ENCODE measurements at regions not wholly inside any gene's neighbourhood (a gene's known extent, or its start where the extent isn't known, plus 50 kb on each side); places are given as distances from the start of the nearest gene placed in this dataset.

DNA sequence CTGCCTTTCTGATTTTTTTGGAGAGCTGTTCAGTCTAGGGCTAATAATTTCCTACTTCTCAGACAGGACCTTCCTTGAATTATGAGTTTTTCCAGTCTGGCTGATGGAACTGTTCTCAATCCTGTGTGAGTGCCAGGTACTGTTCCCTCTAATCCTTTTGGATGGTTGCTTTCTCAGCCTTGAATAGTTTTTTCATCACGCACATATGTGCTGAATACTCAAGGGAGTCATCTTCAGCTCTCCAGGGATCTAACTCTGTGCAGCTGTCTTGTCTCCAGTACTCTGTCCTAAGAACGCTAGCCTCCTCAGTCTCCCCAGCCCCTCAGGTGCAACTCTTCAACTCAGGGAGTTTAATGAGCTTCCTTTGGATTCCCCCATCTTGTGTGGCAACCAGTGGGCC, 93.2 kb downstream of the GASK1B start:
- WGBS, 2 donors (ENCODE audit: extremely low coverage in 2 of 2, insufficient read length in 2 of 2, insufficient replicate concordance in 1 of 2), result no CpG with 5 or more reads among the region's 2 CpGs
- Histone ChIP-seq H2BK15ac (ENCODE audit: low read length) (no peak overlapping the region), H3K14ac (ENCODE audit: low read length) (no peak overlapping the region), H2BK12ac (ENCODE audit: low read length) (no peak overlapping the region), H3K4ac (ENCODE audit: low read length) (no peak overlapping the region), H3K27ac (replicated peaks; ENCODE audit: low read length) (no peak overlapping the region), H2AFZ (ENCODE audit: low read length) (no peak overlapping the region), H3K18ac (ENCODE audit: low read length) (no peak overlapping the region), H2AK5ac (ENCODE audit: low read depth, low read length) (no peak overlapping the region), H4K8ac (ENCODE audit: low read depth, low read length) (no peak overlapping the region), H2BK5ac (ENCODE audit: low read length) (no peak overlapping the region), H4K91ac (ENCODE audit: low read depth, low read length, poor library complexity) (no peak overlapping the region), H2BK120ac (ENCODE audit: low read depth, low read length) (no peak overlapping the region), H3K9me3 (replicated peaks in 1 of 2; ENCODE audit: control insufficient read depth in 2 of 2, insufficient read depth in 1 of 2, low read depth in 1 of 2, low read length in 2 of 2) (no peaks in the 10 kb centered on the region), H3K23ac (ENCODE audit: low read depth, low read length, poor library complexity) (no peak overlapping the region), H3K4me2 (ENCODE audit: insufficient read depth, low read length, poor library complexity, severe bottlenecking) (no peak overlapping the region), H3K9ac (ENCODE audit: low read depth, low read length, poor library complexity) (no peak overlapping the region), H3K4me3 (ENCODE audit: low read length in 2 of 2) (no peak overlapping the region), H3K36me3 (replicated peaks in 1 of 2; ENCODE audit: control insufficient read depth in 2 of 2, insufficient read depth in 2 of 2, low read length in 2 of 2) (no peaks in the 10 kb centered on the region), H3K79me1 (ENCODE audit: low read depth, low read length) (no peaks in the 10 kb centered on the region), H3K4me1 (ENCODE audit: control insufficient read depth in 2 of 2, insufficient read depth in 1 of 2, low read depth in 1 of 2, low read length in 2 of 2) (no peaks in the 10 kb centered on the region), H3K27me3 (ENCODE audit: control insufficient read depth in 3 of 3, insufficient read depth in 3 of 3, low read depth in 1 of 3, low read length in 3 of 3) (no peaks in the 10 kb centered on the region)
- no peak for DNase-seq (ENCODE audit: low spot score)

DNA sequence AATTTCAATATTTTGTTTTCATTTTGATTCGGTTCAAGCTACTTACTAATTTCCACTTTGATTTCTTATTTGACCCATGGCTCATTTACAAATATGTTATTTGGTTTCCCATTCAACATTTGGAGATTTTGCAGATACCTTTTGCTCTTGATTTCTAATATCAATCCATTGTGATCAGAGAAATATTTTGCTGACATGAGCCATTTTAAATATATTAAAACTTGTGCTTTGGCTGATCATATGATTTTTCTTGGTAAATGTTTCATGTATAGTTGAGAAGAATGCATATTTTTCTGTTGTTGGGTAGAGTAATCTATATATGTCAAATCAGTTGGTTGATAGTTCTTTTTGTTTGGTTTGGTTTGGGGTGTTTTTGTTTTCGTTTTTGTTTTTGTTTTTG, 95.0 kb downstream of the GASK1B start:
- Histone ChIP-seq H3K4me3 (ENCODE audit: low read length in 2 of 2) (no peak overlapping the region), H4K8ac (ENCODE audit: low read depth, low read length) (no peak overlapping the region), H3K79me1 (ENCODE audit: low read depth, low read length) (no peaks in the 10 kb centered on the region), H3K9ac (ENCODE audit: low read depth, low read length, poor library complexity) (no peak overlapping the region), H3K9me3 (replicated peaks in 1 of 2; ENCODE audit: control insufficient read depth in 2 of 2, insufficient read depth in 1 of 2, low read depth in 1 of 2, low read length in 2 of 2) (no peaks in the 10 kb centered on the region), H3K4me1 (ENCODE audit: control insufficient read depth in 2 of 2, insufficient read depth in 1 of 2, low read depth in 1 of 2, low read length in 2 of 2) (no peaks in the 10 kb centered on the region), H4K91ac (ENCODE audit: low read depth, low read length, poor library complexity) (no peak overlapping the region), H3K27me3 (ENCODE audit: control insufficient read depth in 3 of 3, insufficient read depth in 3 of 3, low read depth in 1 of 3, low read length in 3 of 3) (no peaks in the 10 kb centered on the region), H3K4me2 (ENCODE audit: insufficient read depth, low read length, poor library complexity, severe bottlenecking) (no peak overlapping the region), H2AK5ac (ENCODE audit: low read depth, low read length) (no peak overlapping the region), H2BK15ac (ENCODE audit: low read length) (no peak overlapping the region), H3K27ac (replicated peaks; ENCODE audit: low read length) (no peak overlapping the region), H3K14ac (ENCODE audit: low read length) (no peak overlapping the region), H2BK12ac (ENCODE audit: low read length) (no peak overlapping the region), H2AFZ (ENCODE audit: low read length) (no peak overlapping the region), H3K36me3 (replicated peaks in 1 of 2; ENCODE audit: control insufficient read depth in 2 of 2, insufficient read depth in 2 of 2, low read length in 2 of 2) (no peaks in the 10 kb centered on the region), H3K18ac (ENCODE audit: low read length) (no peak overlapping the region), H2BK120ac (ENCODE audit: low read depth, low read length) (no peak overlapping the region), H3K4ac (ENCODE audit: low read length) (no peak overlapping the region), H3K23ac (ENCODE audit: low read depth, low read length, poor library complexity) (no peak overlapping the region), H2BK5ac (ENCODE audit: low read length) (no peak overlapping the region)
- 100% methylated on average over 1 of the region's 2 CpGs; no CpG with 5 or more reads in 1 of the 2 donors for WGBS, 2 donors (ENCODE audit: extremely low coverage in 2 of 2, insufficient read length in 2 of 2, insufficient replicate concordance in 1 of 2)
- DNase-seq (ENCODE audit: low spot score), result no peak

DNA sequence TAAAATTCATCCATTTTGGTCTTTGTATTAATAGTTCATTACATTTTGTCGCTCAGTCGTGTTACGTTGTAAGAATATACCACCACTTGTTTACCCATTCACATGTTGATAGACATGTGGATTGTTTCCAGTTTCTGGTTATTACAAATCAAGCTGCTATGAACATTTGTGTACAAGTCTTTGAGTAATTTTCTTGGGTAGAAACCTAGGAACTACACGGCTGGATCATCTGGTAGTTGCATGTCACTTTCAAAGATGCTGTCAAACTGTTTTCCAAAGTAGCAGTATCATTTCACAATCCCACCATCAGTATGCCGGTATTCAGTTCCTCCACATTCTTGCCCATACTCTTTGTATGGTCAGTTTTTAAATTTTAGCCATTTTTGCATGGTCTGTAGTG, 98.0 kb downstream of the GASK1B start:
- no peak overlapping the region for H3K18ac ChIP-seq (ENCODE audit: low read length)
- no peaks in the 10 kb centered on the region for H3K27me3 ChIP-seq (ENCODE audit: control insufficient read depth in 3 of 3, insufficient read depth in 3 of 3, low read depth in 1 of 3, low read length in 3 of 3)
- no peak overlapping the region for H2BK15ac ChIP-seq (ENCODE audit: low read length)
- no peak overlapping the region for H3K9ac ChIP-seq (ENCODE audit: low read depth, low read length, poor library complexity)
- no peak for DNase-seq (ENCODE audit: low spot score)
- no peaks in the 10 kb centered on the region for H3K9me3 ChIP-seq (replicated peaks in 1 of 2; ENCODE audit: control insufficient read depth in 2 of 2, insufficient read depth in 1 of 2, low read depth in 1 of 2, low read length in 2 of 2)
- H4K8ac ChIP-seq (ENCODE audit: low read depth, low read length), result no peak overlapping the region
- no peak overlapping the region for H3K4me3 ChIP-seq (ENCODE audit: low read length in 2 of 2)
- H4K91ac ChIP-seq (ENCODE audit: low read depth, low read length, poor library complexity), result no peak overlapping the region
- no peak overlapping the region for H3K23ac ChIP-seq (ENCODE audit: low read depth, low read length, poor library complexity)
- H2AFZ ChIP-seq (ENCODE audit: low read length), result no peak overlapping the region
- WGBS, 2 donors (ENCODE audit: extremely low coverage in 2 of 2, insufficient read length in 2 of 2, insufficient replicate concordance in 1 of 2), result no CpG with 5 or more reads among the region's 5 CpGs
- no peaks in the 10 kb centered on the region for H3K36me3 ChIP-seq (replicated peaks in 1 of 2; ENCODE audit: control insufficient read depth in 2 of 2, insufficient read depth in 2 of 2, low read length in 2 of 2)
- no peak overlapping the region for H3K14ac ChIP-seq (ENCODE audit: low read length)
- no peak overlapping the region for H3K4ac ChIP-seq (ENCODE audit: low read length)
- H3K27ac ChIP-seq (replicated peaks; ENCODE audit: low read length), result no peak overlapping the region
- no peak overlapping the region for H2BK120ac ChIP-seq (ENCODE audit: low read depth, low read length)
- H2BK12ac ChIP-seq (ENCODE audit: low read length), result no peak overlapping the region
- H3K4me2 ChIP-seq (ENCODE audit: insufficient read depth, low read length, poor library complexity, severe bottlenecking), result no peak overlapping the region
- H2AK5ac ChIP-seq (ENCODE audit: low read depth, low read length), result no peak overlapping the region
- no peak overlapping the region for H2BK5ac ChIP-seq (ENCODE audit: low read length)
- no peaks in the 10 kb centered on the region for H3K79me1 ChIP-seq (ENCODE audit: low read depth, low read length)
- H3K4me1 ChIP-seq (ENCODE audit: control insufficient read depth in 2 of 2, insufficient read depth in 1 of 2, low read depth in 1 of 2, low read length in 2 of 2), result no peaks in the 10 kb centered on the region

DNA sequence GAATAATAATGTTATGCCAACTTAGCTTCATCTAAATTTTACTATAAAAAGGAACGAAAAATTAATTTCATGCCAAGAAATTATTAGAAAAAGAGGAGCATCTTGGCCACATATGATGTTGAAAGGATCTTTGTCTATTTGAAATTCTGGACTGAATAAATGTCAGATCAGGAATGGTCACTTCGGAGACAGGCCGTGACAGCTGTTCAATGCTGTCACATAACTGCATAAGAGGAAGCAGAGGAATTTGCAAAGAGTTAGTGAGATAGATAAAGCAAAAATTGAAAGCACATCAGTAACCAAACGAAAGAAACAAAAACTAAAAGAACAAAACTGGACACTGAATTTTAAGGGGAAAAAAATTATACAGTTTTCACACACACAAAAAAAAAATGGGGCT, 100.9 kb downstream of the GASK1B start:
- no peak overlapping the region for H3K27ac ChIP-seq (replicated peaks; ENCODE audit: low read length)
- no peaks in the 10 kb centered on the region for H3K27me3 ChIP-seq (ENCODE audit: control insufficient read depth in 3 of 3, insufficient read depth in 3 of 3, low read depth in 1 of 3, low read length in 3 of 3)
- no peaks in the 10 kb centered on the region for H3K79me1 ChIP-seq (ENCODE audit: low read depth, low read length)
- no CpG with 5 or more reads among the region's 4 CpGs for WGBS, 2 donors (ENCODE audit: extremely low coverage in 2 of 2, insufficient read length in 2 of 2, insufficient replicate concordance in 1 of 2)
- H3K36me3 ChIP-seq (replicated peaks in 1 of 2; ENCODE audit: control insufficient read depth in 2 of 2, insufficient read depth in 2 of 2, low read length in 2 of 2), result no peaks in the 10 kb centered on the region
- no peak overlapping the region for H4K91ac ChIP-seq (ENCODE audit: low read depth, low read length, poor library complexity)
- no peak overlapping the region for H2BK5ac ChIP-seq (ENCODE audit: low read length)
- H4K8ac ChIP-seq (ENCODE audit: low read depth, low read length), result no peak overlapping the region
- no peak overlapping the region for H3K9ac ChIP-seq (ENCODE audit: low read depth, low read length, poor library complexity)
- no peak overlapping the region for H2BK15ac ChIP-seq (ENCODE audit: low read length)
- H3K4me1 ChIP-seq (ENCODE audit: control insufficient read depth in 2 of 2, insufficient read depth in 1 of 2, low read depth in 1 of 2, low read length in 2 of 2), result no peaks in the 10 kb centered on the region
- H3K14ac ChIP-seq (ENCODE audit: low read length), result no peak overlapping the region
- no peak overlapping the region for H3K4ac ChIP-seq (ENCODE audit: low read length)
- H2AK5ac ChIP-seq (ENCODE audit: low read depth, low read length), result no peak overlapping the region
- no peaks in the 10 kb centered on the region for H3K9me3 ChIP-seq (replicated peaks in 1 of 2; ENCODE audit: control insufficient read depth in 2 of 2, insufficient read depth in 1 of 2, low read depth in 1 of 2, low read length in 2 of 2)
- no peak overlapping the region for H2BK120ac ChIP-seq (ENCODE audit: low read depth, low read length)
- no peak overlapping the region for H3K23ac ChIP-seq (ENCODE audit: low read depth, low read length, poor library complexity)
- H2AFZ ChIP-seq (ENCODE audit: low read length), result no peak overlapping the region
- H3K4me2 ChIP-seq (ENCODE audit: insufficient read depth, low read length, poor library complexity, severe bottlenecking), result no peak overlapping the region
- H3K18ac ChIP-seq (ENCODE audit: low read length), result no peak overlapping the region
- DNase-seq (ENCODE audit: low spot score), result no peak
- H3K4me3 ChIP-seq (ENCODE audit: low read length in 2 of 2), result no peak overlapping the region
- H2BK12ac ChIP-seq (ENCODE audit: low read length), result no peak overlapping the region
